HCT116 (cell line): ENCODE measurements at regions not wholly inside any gene's neighbourhood (a gene's known extent, or its start where the extent isn't known, plus 50 kb on each side); places are given as distances from the start of the nearest gene placed in this dataset.

Source experiments
- ATAC-seq: fragments of 200-7000 bp; cut with Tn5 transposase; 2 replicates; pipeline ENCODE4 v1.9.1; 2020; ENCODE audit warnings: mild to moderate bottlenecking, moderate library complexity
- BruUV-seq: library from RNA; stranded (reverse); fragments of 400-500 nt; replicated peaks from 2 replicates; lab custom pipeline; 2021; lab: Mats Ljungman, UMichigan
- CTCF ChIA-PET: fragments of 300-600 bp; sonication (Branson Sonifier 250); formaldehyde crosslinking; loops from one replicate; lab custom pipeline; 2021; ENCODE audit warnings: antibody characterized with exemption; lab: Charles Lee
- POLR2A ChIA-PET: fragments of 300-600, 350-600 bp; sonication (Branson Sonifier 250); formaldehyde crosslinking; loops from one replicate; lab custom pipeline; 2021; ENCODE audit warnings: antibody characterized with exemption; lab: Charles Lee
- RAD21 ChIA-PET, 2 experiments: fragments of 300-600 bp; sonication (Branson Sonifier 250); formaldehyde crosslinking; loops; one replicate each; lab custom pipeline; 2023; ENCODE audit warnings: low total read pairs in 2 of 2; ENCODE audit not compliant: uncharacterized antibody in 2 of 2, unreplicated experiment in 2 of 2, low non-redundant PET in 1 of 2; lab: Charles Lee
- DNase-seq: peaks from one replicate; pipeline ENCODE4 v3.0.0-alpha.2; 2010; ENCODE audit warnings: low read depth, low spot score
- H2AFZ ChIP-seq: fragments of 200-600 bp; shearing (Covaris generic), sonication (generic); 2 replicates; pipeline ENCODE4 v1.6.1; 2017; ENCODE audit warnings: low read depth, mixed run types, mixed read lengths, antibody characterized with exemption, low read length; ENCODE audit not compliant: poor library complexity, severe bottlenecking
- H3K27ac ChIP-seq: 2 replicates; pipeline ENCODE4 v1.5.1; 2012; ENCODE audit warnings: low read depth, low read length
- H3K27me3 ChIP-seq: fragments of 200-600 bp; sonication (generic); 2 replicates; pipeline ENCODE4 v1.6.1; 2016; ENCODE audit warnings: mixed run types, low read length, mixed read lengths; ENCODE audit not compliant: insufficient read depth
- H3K36me3 ChIP-seq, 2 experiments: fragments of 200-500 bp in 1 of 2; fragments of 200-600 bp in 1 of 2; sonication (Bioruptor generic) in 1 of 2; sonication (generic) in 1 of 2; 2 replicates each; pipeline versions ENCODE4 v1.5.1 to v1.6.1; 2014 to 2016; ENCODE audit warnings: low read length in 2 of 2, inconsistent platforms in 1 of 2, mixed read lengths in 1 of 2, mixed run types in 1 of 2; ENCODE audit not compliant: insufficient read depth in 2 of 2, control insufficient read depth in 1 of 2
- H3K4me1 ChIP-seq, 2 experiments: fragments of 200-600 bp in 1 of 2; sonication (generic) in 1 of 2; 2 replicates each; pipeline versions ENCODE4 v1.5.1 to v1.6.1; 2012 to 2017; ENCODE audit warnings: low read length in 2 of 2, inconsistent platforms in 1 of 2, mild to moderate bottlenecking in 1 of 2, mixed read lengths in 1 of 2, mixed run types in 1 of 2, moderate library complexity in 1 of 2; ENCODE audit not compliant: insufficient read depth in 2 of 2, control insufficient read depth in 1 of 2
- H3K4me2 ChIP-seq: fragments of 200-600 bp; sonication (generic); 2 replicates; pipeline ENCODE4 v1.6.1; 2017; ENCODE audit warnings: mixed run types, low read length, mixed read lengths
- H3K4me3 ChIP-seq, 2 experiments: fragments of 200-600 bp in 1 of 2; sonication (generic) in 1 of 2; replicated peaks in 1 of 2; 2 replicates each; pipeline ENCODE4 v1.5.1; 2011 to 2016; ENCODE audit warnings: low read length in 2 of 2, control low read depth in 1 of 2, low read depth in 1 of 2, mild to moderate bottlenecking in 1 of 2, mixed read lengths in 1 of 2, mixed run types in 1 of 2
- H3K79me2 ChIP-seq: fragments of 200-600 bp; sonication (generic); 2 replicates; pipeline ENCODE4 v1.6.1; 2017; ENCODE audit warnings: mild to moderate bottlenecking, mixed run types, low read length, moderate library complexity, mixed read lengths; ENCODE audit not compliant: insufficient read depth
- H3K9ac ChIP-seq: fragments of 200-600 bp; sonication (generic); 2 replicates; pipeline ENCODE4 v1.6.1; 2016; ENCODE audit warnings: low read length, mixed read lengths
- H3K9me2 ChIP-seq: fragments of 200-600 bp; sonication (generic), shearing (Covaris generic); 2 replicates; pipeline ENCODE4 v1.6.1; 2017; ENCODE audit warnings: mixed run types, mild to moderate bottlenecking, moderate library complexity; ENCODE audit not compliant: insufficient read depth
- H3K9me3 ChIP-seq, 2 experiments: fragments of 200-500 bp in 1 of 2; fragments of 200-600 bp in 1 of 2; sonication (Bioruptor generic) in 1 of 2; sonication (generic) in 1 of 2; 2 replicates each; pipeline ENCODE4 v1.6.1; 2014 to 2017; ENCODE audit warnings: low read length in 2 of 2, mixed read lengths in 2 of 2, inconsistent platforms in 1 of 2, low read depth in 1 of 2, mild to moderate bottlenecking in 1 of 2, mixed run types in 1 of 2, moderate library complexity in 1 of 2; ENCODE audit not compliant: control insufficient read depth in 1 of 2, insufficient read depth in 1 of 2
- H4K20me1 ChIP-seq: fragments of 200-600 bp; sonication (generic), shearing (Covaris generic); 2 replicates; pipeline ENCODE4 v1.6.1; 2017; ENCODE audit warnings: mixed run types, mild to moderate bottlenecking, moderate library complexity; ENCODE audit not compliant: insufficient read depth
- ATF3 ChIP-seq: IDR thresholded peaks from 2 replicates; pipeline ENCODE4 v1.6.1; 2012
- CBX3 ChIP-seq: IDR thresholded peaks from 2 replicates; pipeline ENCODE4 v1.6.1; 2012; ENCODE audit warnings: low read depth
- CEBPB ChIP-seq: IDR thresholded peaks from 2 replicates; pipeline ENCODE4 v1.6.1; 2012; ENCODE audit warnings: low read depth
- EGR1 ChIP-seq: IDR thresholded peaks from 2 replicates; pipeline ENCODE4 v1.6.1; 2012; ENCODE audit warnings: low read depth
- EZH2 ChIP-seq: fragments of 200-600 bp; sonication (generic); IDR thresholded peaks from 2 replicates; pipeline ENCODE4 v1.6.1; 2017; ENCODE audit warnings: antibody characterized with exemption, mixed run types
- EZH2phosphoT487 ChIP-seq: fragments of 200-600 bp; IDR thresholded peaks from 2 replicates; pipeline ENCODE4 v1.6.1; 2018; ENCODE audit warnings: antibody characterized with exemption, borderline replicate concordance
- FOSL1 ChIP-seq: IDR thresholded peaks from 2 replicates; pipeline ENCODE4 v1.6.1; 2012; ENCODE audit warnings: low read depth
- JUND ChIP-seq: IDR thresholded peaks from 2 replicates; pipeline ENCODE4 v1.6.1; 2012
- MAX ChIP-seq: IDR thresholded peaks from 2 replicates; pipeline ENCODE4 v1.6.1; 2012
- POLR2A ChIP-seq: IDR thresholded peaks from 2 replicates; pipeline ENCODE4 v1.7.0; 2011; ENCODE audit warnings: borderline replicate concordance; ENCODE audit not compliant: insufficient read depth, insufficient read length; ENCODE audit errors: extremely low read depth
- POLR2AphosphoS5 ChIP-seq: IDR thresholded peaks from 2 replicates; pipeline ENCODE4 v1.6.1; 2011; ENCODE audit warnings: mild to moderate bottlenecking, low read depth, low read length, moderate library complexity
- RAD21 ChIP-seq: IDR thresholded peaks from 2 replicates; pipeline ENCODE4 v1.6.1; 2012; ENCODE audit warnings: low read depth, mild to moderate bottlenecking
- SIN3A ChIP-seq: IDR thresholded peaks from 2 replicates; pipeline ENCODE4 v1.6.1; 2012; ENCODE audit warnings: low read depth
- SP1 ChIP-seq: IDR thresholded peaks from 2 replicates; pipeline ENCODE4 v1.6.1; 2012; ENCODE audit warnings: low read depth
- SRF ChIP-seq: IDR thresholded peaks from 2 replicates; pipeline ENCODE4 v1.6.1; 2012; ENCODE audit warnings: low read depth
- TCF7L2 ChIP-seq: IDR thresholded peaks from 2 replicates; pipeline ENCODE4 v1.7.0; 2011; ENCODE audit warnings: borderline replicate concordance, inconsistent platforms; ENCODE audit not compliant: insufficient read depth, insufficient read length; ENCODE audit errors: extremely low read depth
- YY1 ChIP-seq: IDR thresholded peaks from 2 replicates; pipeline ENCODE4 v1.6.1; 2011; ENCODE audit warnings: low read length, low read depth, moderate library complexity, mild to moderate bottlenecking; ENCODE audit not compliant: insufficient replicate concordance; ENCODE audit errors: extremely low read depth
- ZFX ChIP-seq: fragments of 450-650 bp; IDR thresholded peaks from 2 replicates; pipeline ENCODE4 v1.6.1; 2017
- ZNF274 ChIP-seq: fragments of 200-500 bp; sonication (Bioruptor generic); IDR thresholded peaks from 2 replicates; pipeline ENCODE4 v1.6.1; 2014; ENCODE audit warnings: mild to moderate bottlenecking, low read depth, low read length, inconsistent platforms
- intact Hi-C: fragments of 100-400 bp; cut with micrococcal nuclease; formaldehyde crosslinking; loops from 2 replicates; pipeline ENCODE4 v1.10.0; 2022
- TF ChIP-seq, protein P1 (sequence below): IDR thresholded peaks from 2 replicates; pipeline ENCODE4 v1.6.1; 2011; ENCODE audit warnings: mild to moderate bottlenecking, low read length, moderate library complexity; ENCODE audit not compliant: insufficient replicate concordance; ENCODE audit errors: extremely low read depth

- TF ChIP-seq, protein P1, sequence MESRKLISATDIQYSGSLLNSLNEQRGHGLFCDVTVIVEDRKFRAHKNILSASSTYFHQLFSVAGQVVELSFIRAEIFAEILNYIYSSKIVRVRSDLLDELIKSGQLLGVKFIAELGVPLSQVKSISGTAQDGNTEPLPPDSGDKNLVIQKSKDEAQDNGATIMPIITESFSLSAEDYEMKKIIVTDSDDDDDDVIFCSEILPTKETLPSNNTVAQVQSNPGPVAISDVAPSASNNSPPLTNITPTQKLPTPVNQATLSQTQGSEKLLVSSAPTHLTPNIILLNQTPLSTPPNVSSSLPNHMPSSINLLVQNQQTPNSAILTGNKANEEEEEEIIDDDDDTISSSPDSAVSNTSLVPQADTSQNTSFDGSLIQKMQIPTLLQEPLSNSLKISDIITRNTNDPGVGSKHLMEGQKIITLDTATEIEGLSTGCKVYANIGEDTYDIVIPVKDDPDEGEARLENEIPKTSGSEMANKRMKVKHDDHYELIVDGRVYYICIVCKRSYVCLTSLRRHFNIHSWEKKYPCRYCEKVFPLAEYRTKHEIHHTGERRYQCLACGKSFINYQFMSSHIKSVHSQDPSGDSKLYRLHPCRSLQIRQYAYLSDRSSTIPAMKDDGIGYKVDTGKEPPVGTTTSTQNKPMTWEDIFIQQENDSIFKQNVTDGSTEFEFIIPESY = no peak
- no peak for TF ChIP-seq RAD21
- no peak for TF ChIP-seq ZNF274
- no peak for TF ChIP-seq MAX
- TF ChIP-seq YY1 = no peak
- no peak for TF ChIP-seq CBX3
- no peak for TF ChIP-seq JUND
- no peak for TF ChIP-seq SP1
- TF ChIP-seq ATF3 = no peak
- no peak for TF ChIP-seq SIN3A
- no peak for TF ChIP-seq SRF
- no peak for TF ChIP-seq EGR1
- TF ChIP-seq POLR2A = no peak
- no peak for TF ChIP-seq TCF7L2
- TF ChIP-seq ZFX = no peak
- TF ChIP-seq CEBPB = no peak
- no peak for TF ChIP-seq EZH2phosphoT487
- TF ChIP-seq POLR2AphosphoS5 = no peak
- TF ChIP-seq EZH2 = no peak
- TF ChIP-seq FOSL1 = no peak
- TF ChIP-seq, all 23 proteins: peak for 0
- Histone ChIP-seq H3K79me2 (no peaks in the 10 kb centered on the region), H3K27ac (no peak overlapping the region), H3K4me2 (no peak overlapping the region), H3K9ac (no peak overlapping the region), H3K4me3 (no peak overlapping the region), H3K36me3 (no peaks in the 10 kb centered on the region), H2AFZ (no peak overlapping the region), H3K9me3 (peaks cover 8 to 12% of the 10 kb centered on the region in 2 experiments; a peak in 2 of 4 replicates), H3K4me1 (no peaks in the 10 kb centered on the region), H4K20me1 (no peaks in the 10 kb centered on the region), H3K9me2 (no peaks in the 10 kb centered on the region), H3K27me3 (no peaks in the 10 kb centered on the region)
- CTCF ChIA-PET = no interaction called here
- RAD21 ChIA-PET = no interaction called here
- ATAC-seq (no peak), DNase-seq (no peak)
- BruUV-seq = no TSS peak
- POLR2A ChIA-PET = no interaction called here
- intact Hi-C loops = no loop called here
Observed at GRCh38 chr6:66289889-66290288, 582.9 kb upstream of the EYS start.
